H1 (cell line): ENCODE measurements at regions not wholly inside any gene's neighbourhood (a gene's known extent, or its start where the extent isn't known, plus 50 kb on each side); places are given as distances from the start of the nearest gene placed in this dataset.

Experiments
- CTCF ChIA-PET: fragments of 300-600 bp; sonication (Branson Sonifier 250); formaldehyde crosslinking; loops from one replicate; lab custom pipeline; 2021; ENCODE audit not compliant: partially characterized antibody; lab: Charles Lee
- POLR2A ChIA-PET: fragments of 300-600 bp; sonication (Branson Sonifier 250); formaldehyde crosslinking; loops from one replicate; lab custom pipeline; 2021; ENCODE audit warnings: inconsistent platforms; ENCODE audit not compliant: partially characterized antibody; lab: Charles Lee
- DNase-seq, 2 experiments: peaks; one replicate each; pipeline versions ENCODE4 v3.0.0 to v3.0.0-alpha.2; 2010 to 2022; ENCODE audit warnings: low spot score in 2 of 2, low read depth in 1 of 2, mixed read lengths in 1 of 2
- FAIRE-seq: peaks from 2 replicates; lab custom pipeline; 2011; peaks lifted over from hg19 to GRCh38; lab: Jason Lieb, UNC
- H2AFZ ChIP-seq: 2 replicates; pipeline ENCODE4 v1.8.1; 2012; ENCODE audit warnings: low read length, inconsistent platforms
- H2AK5ac ChIP-seq: 2 replicates; pipeline ENCODE4 v1.6.1; 2013; ENCODE audit warnings: low read depth, low read length
- H2BK120ac ChIP-seq: replicated peaks from 2 replicates; pipeline ENCODE3; 2013; ENCODE audit warnings: low read depth, low read length, inconsistent platforms
- H2BK12ac ChIP-seq: 2 replicates; pipeline ENCODE4 v1.6.1; 2013; ENCODE audit warnings: low read depth, low read length
- H2BK15ac ChIP-seq: 2 replicates; pipeline ENCODE4 v1.6.1; 2013; ENCODE audit warnings: low read length
- H2BK20ac ChIP-seq: 2 replicates; pipeline ENCODE4 v1.6.1; 2013; ENCODE audit warnings: low read length
- H2BK5ac ChIP-seq: 2 replicates; pipeline ENCODE4 v1.6.1; 2013; ENCODE audit warnings: low read depth, low read length
- H3K14ac ChIP-seq: 2 replicates; pipeline ENCODE4 v1.6.1; 2013; ENCODE audit warnings: inconsistent platforms; ENCODE audit not compliant: insufficient read length
- H3K18ac ChIP-seq: 2 replicates; pipeline ENCODE4 v1.6.1; 2013; ENCODE audit warnings: low read length; ENCODE audit errors: extremely low read depth
- H3K23ac ChIP-seq: 2 replicates; pipeline ENCODE4 v1.6.1; 2013; ENCODE audit warnings: inconsistent platforms; ENCODE audit not compliant: insufficient read length
- H3K23me2 ChIP-seq: 2 replicates; pipeline ENCODE4 v1.6.1; 2013; ENCODE audit warnings: low read depth, low read length
- H3K27ac ChIP-seq: 2 replicates; pipeline ENCODE4 v1.6.1; 2011; ENCODE audit warnings: low read depth, low read length, inconsistent platforms
- H3K27me3 ChIP-seq, 4 experiments: replicated peaks in 1 of 4; 1 replicate in 1 of 4; 2 replicates in 3 of 4; pipeline versions ENCODE4 v1.6.1 to v1.8.1; 2011 to 2013; ENCODE audit warnings: low read length in 3 of 4, mild to moderate bottlenecking in 3 of 4, inconsistent platforms in 2 of 4, mixed read lengths in 2 of 4, moderate library complexity in 1 of 4; ENCODE audit not compliant: control insufficient read depth in 3 of 4, insufficient read depth in 3 of 4; ENCODE audit errors: extremely low read depth in 1 of 4
- H3K36me3 ChIP-seq, 4 experiments: 2 replicates each; pipeline versions ENCODE4 v1.6.1 to v1.8.1; 2011 to 2013; ENCODE audit warnings: mild to moderate bottlenecking in 4 of 4, low read length in 3 of 4, moderate library complexity in 2 of 4, control low read depth in 1 of 4, inconsistent platforms in 1 of 4; ENCODE audit not compliant: insufficient read depth in 4 of 4, control insufficient read depth in 2 of 4
- H3K4ac ChIP-seq: replicated peaks from 2 replicates; pipeline ENCODE3; 2013; ENCODE audit warnings: low read length, low read depth, mixed read lengths, inconsistent platforms; ENCODE audit not compliant: insufficient read length
- H3K4me1 ChIP-seq, 4 experiments: replicated peaks in 1 of 4; 1 replicate in 1 of 4; 2 replicates in 3 of 4; pipeline versions ENCODE4 v1.6.1 to v1.8.1; 2011 to 2013; ENCODE audit warnings: low read length in 3 of 4, inconsistent platforms in 2 of 4, mixed read lengths in 1 of 4; ENCODE audit not compliant: insufficient read depth in 4 of 4, control insufficient read depth in 3 of 4
- H3K4me2 ChIP-seq, 2 experiments: 2 replicates each; pipeline versions ENCODE4 v1.6.1 to v1.8.1; 2011 to 2013; ENCODE audit warnings: low read depth in 2 of 2, low read length in 2 of 2, control low read depth in 1 of 2, inconsistent platforms in 1 of 2, mild to moderate bottlenecking in 1 of 2; ENCODE audit not compliant: insufficient read depth in 1 of 2
- H3K4me3 ChIP-seq, 4 experiments: fragments of 200-600, 300-600 bp in 1 of 4; sonication (generic), shearing (Covaris generic), sonication (Bioruptor Twin) in 1 of 4; 2 replicates each; pipeline versions ENCODE4 v1.5.1 to v1.8.1; 2011 to 2016; ENCODE audit warnings: low read length in 4 of 4, low read depth in 3 of 4, control low read depth in 2 of 4, inconsistent platforms in 2 of 4, mild to moderate bottlenecking in 2 of 4, mixed read lengths in 1 of 4, moderate library complexity in 1 of 4; ENCODE audit not compliant: insufficient read depth in 2 of 4; ENCODE audit errors: extremely low read depth in 1 of 4
- H3K56ac ChIP-seq: replicated peaks from 2 replicates; pipeline ENCODE3; 2013; ENCODE audit warnings: low read depth, mild to moderate bottlenecking, mixed read lengths, low read length, inconsistent platforms; ENCODE audit not compliant: insufficient read length
- H3K79me1 ChIP-seq: 2 replicates; pipeline ENCODE4 v1.6.1; 2013; ENCODE audit warnings: low read depth, low read length, control low read depth
- H3K79me2 ChIP-seq, 2 experiments: 2 replicates each; pipeline versions ENCODE4 v1.6.1 to v1.8.1; 2012 to 2013; ENCODE audit warnings: low read length in 2 of 2, mild to moderate bottlenecking in 2 of 2, inconsistent platforms in 1 of 2; ENCODE audit not compliant: insufficient read depth in 2 of 2, control insufficient read depth in 1 of 2
- H3K9ac ChIP-seq, 4 experiments: replicated peaks in 1 of 4; 1 replicate in 1 of 4; 2 replicates in 3 of 4; pipeline versions ENCODE4 v1.6.1 to v1.8.1; 2011 to 2013; ENCODE audit warnings: low read depth in 3 of 4, low read length in 3 of 4, control low read depth in 2 of 4, mild to moderate bottlenecking in 2 of 4, moderate library complexity in 2 of 4, inconsistent platforms in 1 of 4; ENCODE audit errors: extremely low read depth in 1 of 4
- H3K9me3 ChIP-seq, 2 experiments: 2 replicates each; pipeline versions ENCODE4 v1.6.1 to v1.8.1; 2012 to 2013; ENCODE audit warnings: mild to moderate bottlenecking in 2 of 2, moderate library complexity in 2 of 2, control low read depth in 1 of 2, inconsistent platforms in 1 of 2, low read depth in 1 of 2, low read length in 1 of 2, mixed read lengths in 1 of 2; ENCODE audit not compliant: insufficient read depth in 2 of 2
- H4K20me1 ChIP-seq, 2 experiments: replicated peaks in 1 of 2; 2 replicates each; pipeline versions ENCODE3 to v1.8.1; 2011 to 2013; ENCODE audit warnings: inconsistent platforms in 2 of 2, low read length in 2 of 2, mild to moderate bottlenecking in 1 of 2; ENCODE audit not compliant: insufficient read depth in 2 of 2, control insufficient read depth in 1 of 2
- H4K5ac ChIP-seq: 2 replicates; pipeline ENCODE4 v1.6.1; 2013; ENCODE audit warnings: low read length, low read depth, mixed read lengths, inconsistent platforms; ENCODE audit not compliant: insufficient read length
- H4K8ac ChIP-seq: 2 replicates; pipeline ENCODE4 v1.8.0; 2013; ENCODE audit warnings: mild to moderate bottlenecking, moderate library complexity, low read length, inconsistent platforms; ENCODE audit not compliant: insufficient read depth; ENCODE audit errors: extremely low read depth
- H4K91ac ChIP-seq: replicated peaks from 2 replicates; pipeline ENCODE3; 2013; ENCODE audit warnings: low read length, mixed read lengths, inconsistent platforms; ENCODE audit not compliant: insufficient read length
- CBX8 ChIP-seq: fragments of 300-800, 300-1000 bp; sonication (generic); IDR thresholded peaks from 2 replicates; pipeline ENCODE4 v1.7.1; 2016; ENCODE audit warnings: low read depth, low read length, borderline replicate concordance
- POLR2AphosphoS5 ChIP-seq: IDR thresholded peaks from 2 replicates; pipeline ENCODE4 v1.6.1; 2011; ENCODE audit warnings: low read depth, low read length
- TCF12 ChIP-seq: IDR thresholded peaks from 2 replicates; pipeline ENCODE4 v1.6.1; 2011; ENCODE audit warnings: low read depth, mild to moderate bottlenecking, low read length
- WGBS, 2 experiments: shearing (Covaris generic) in 1 of 2; methylation state at CpG; one replicate each; pipeline versions ENCODE4 v1.1.6 to v1.1.7; 2013 to 2015; ENCODE audit warnings: low lambda C conversion rate in 2 of 2, mixed read lengths in 2 of 2, inconsistent platforms in 1 of 2, low coverage in 1 of 2, missing lambda C conversion rate in 1 of 2; ENCODE audit not compliant: insufficient replicate concordance in 2 of 2, insufficient coverage in 1 of 2, insufficient read length in 1 of 2; ENCODE audit errors: extremely low coverage in 1 of 2, missing lambda C conversion rate in 1 of 2; 5-methylcytosine and 5-hydroxymethylcytosine counted together

DNA sequence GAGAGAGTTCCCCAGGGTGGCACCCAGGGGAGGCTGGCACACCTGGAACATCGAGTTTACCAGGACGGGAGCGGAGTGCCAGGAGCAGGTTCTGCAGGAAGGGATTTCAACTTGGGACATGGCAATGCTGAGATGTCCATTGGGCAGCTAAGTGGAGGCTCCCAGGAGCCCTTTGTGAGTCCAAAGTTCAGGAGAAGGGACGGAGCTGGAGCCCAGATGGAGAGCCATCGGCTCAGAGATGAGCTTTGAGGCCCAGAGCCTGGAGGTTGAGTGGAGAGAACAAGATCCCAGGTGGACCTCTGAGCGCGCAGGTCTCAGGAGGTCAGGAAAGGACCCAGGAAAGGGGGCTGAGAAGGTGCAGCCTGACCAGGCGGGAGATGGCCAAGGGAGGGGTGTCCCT, 67.5 kb upstream of the AFDN start:
- Histone ChIP-seq H3K14ac (no peak overlapping the region), H3K4me1 (no peaks in the 10 kb centered on the region), H2BK12ac (no peak overlapping the region), H2AK5ac (no peak overlapping the region), H3K79me2 (no peaks in the 10 kb centered on the region), H2BK20ac (no peak overlapping the region), H3K56ac (no peak overlapping the region), H2BK15ac (no peak overlapping the region), H2BK120ac (no peak overlapping the region), H3K18ac (no peak overlapping the region), H4K20me1 (no peaks in the 10 kb centered on the region), H3K4me2 (no peak overlapping the region), H3K27ac (no peak overlapping the region), H3K23ac (no peak overlapping the region), H3K36me3 (no peaks in the 10 kb centered on the region), H4K91ac (no peak overlapping the region), H2AFZ (no peak overlapping the region), H3K27me3 (no peaks in the 10 kb centered on the region), H3K23me2 (no peaks in the 10 kb centered on the region), H3K4me3 (no peak overlapping the region), H3K79me1 (no peaks in the 10 kb centered on the region), H2BK5ac (no peak overlapping the region), H4K8ac (no peak overlapping the region), H3K9me3 (no peaks in the 10 kb centered on the region), H4K5ac (no peak overlapping the region), H3K9ac (no peak overlapping the region), H3K4ac (no peak overlapping the region)
- CTCF ChIA-PET, result no interaction called here
- POLR2A ChIA-PET, result interaction anchor here (1.2 kb wide), 1 partner anchor 8 kb away, joined by 3 read pairs; no protein-coding TSS in a partner anchor
- WGBS, 2 experiments, result 91% methylated on average over 8 of the region's 8 CpGs; no CpG with 5 or more reads in 1 of the 2 experiments
- DNase-seq, result no peak
- TF ChIP-seq TCF12 (no peak), POLR2AphosphoS5 (no peak), CBX8 (no peak)
- no peak for FAIRE-seq
